ENCODE measurements at regions not wholly inside any gene's neighbourhood (a gene's known extent, or its start where the extent isn't known, plus 50 kb on each side); places are given as distances from the start of the nearest gene placed in this dataset.
"Not testable (repeated sequence)": the region's sequence is repeated elsewhere in the genome, so short reads cannot be mapped to it uniquely, and the experiment has no call there.

DNA sequence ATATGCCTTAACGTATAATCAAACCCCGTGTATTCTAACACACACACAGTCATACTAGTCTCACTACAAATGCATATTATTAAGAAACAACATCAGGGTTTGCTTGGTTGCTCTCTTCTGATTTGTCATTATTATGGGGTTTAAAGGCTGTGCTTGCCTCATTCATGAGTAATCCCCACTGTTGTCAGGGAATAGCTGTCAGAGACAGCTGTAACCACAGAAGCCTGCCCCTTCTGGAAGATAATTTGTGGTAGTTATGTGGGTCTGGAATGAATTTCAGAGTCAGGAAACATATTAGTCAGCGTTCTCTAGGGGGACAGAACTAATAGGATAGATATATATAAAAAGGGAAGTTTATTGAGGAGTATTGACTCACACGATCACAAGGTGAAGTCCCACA is 456.9 kb upstream of the TMEM132C start:
- no peak for DNase-seq (ENCODE audit: low spot score)

DNA sequence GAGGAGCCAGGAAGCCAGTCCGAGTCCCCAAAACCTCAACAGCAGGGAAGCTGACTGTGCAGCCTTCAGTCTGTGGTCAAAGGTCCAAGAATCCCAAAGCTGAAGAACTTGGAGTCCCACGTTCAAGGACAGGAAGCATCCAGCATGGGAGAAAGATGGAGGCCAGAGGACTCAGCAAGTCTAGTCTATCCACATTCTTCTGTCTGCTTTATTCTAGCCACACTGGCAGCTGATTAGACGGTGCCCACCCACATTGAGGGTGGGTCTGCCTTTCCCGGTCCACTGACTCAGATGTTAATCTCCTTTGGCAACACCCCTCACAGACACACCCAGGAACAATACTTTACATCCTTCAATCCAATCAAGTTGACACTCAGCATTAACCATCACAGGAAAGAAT is 456.5 kb upstream of the TMEM132C start:
- DNase-seq (ENCODE audit: low spot score) = not testable (repeated sequence)

- no peak for DNase-seq (ENCODE audit: low spot score)
These were observed 455.0 kb upstream of the TMEM132C start for GRCh38 chr12:127811988-127812387.

DNA sequence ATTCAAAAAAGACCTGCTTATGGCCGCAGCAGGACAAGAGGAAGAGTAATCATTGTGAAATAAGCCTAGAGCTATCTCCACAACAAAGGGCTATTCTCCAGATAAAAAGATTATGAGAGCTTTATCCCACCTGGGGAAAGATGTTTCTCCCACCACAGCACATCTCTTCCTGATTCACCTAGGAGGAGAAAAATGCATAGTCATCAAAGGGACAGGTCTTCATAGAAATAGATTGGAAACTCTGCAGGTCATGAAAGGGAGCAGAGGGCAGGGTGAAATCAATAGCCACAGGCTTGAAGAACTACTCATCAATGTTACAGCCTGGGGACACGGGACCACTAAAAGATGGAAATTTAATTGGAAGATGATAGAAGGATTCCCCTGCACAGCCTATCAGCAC is 453.8 kb upstream of the TMEM132C start:
- DNase-seq (ENCODE audit: low spot score) = no peak

DNA sequence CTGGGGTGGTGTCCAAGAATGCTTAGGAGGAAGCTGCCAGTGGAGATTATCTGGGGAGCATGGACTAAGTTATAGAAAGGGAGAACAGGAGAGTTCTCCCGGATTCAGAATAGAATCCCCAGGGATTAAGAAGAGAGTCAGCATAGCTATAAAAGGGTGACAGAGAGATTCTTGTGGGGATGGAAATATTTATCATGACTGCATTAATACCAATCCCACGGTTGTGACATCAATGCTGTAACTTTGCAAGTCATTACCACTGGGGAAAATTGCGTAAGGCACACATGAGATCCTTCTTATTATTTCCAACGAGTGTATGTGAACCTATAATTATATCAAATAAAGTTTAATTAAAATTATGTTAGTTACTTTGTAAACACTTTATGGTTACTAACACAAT is 447.9 kb upstream of the TMEM132C start:
- no peak for DNase-seq (ENCODE audit: low spot score)

GRCh38 chr12:127820271-127820670 is 446.7 kb upstream of the TMEM132C start:
- no peak for DNase-seq (ENCODE audit: low spot score)

- no peak for DNase-seq (ENCODE audit: low spot score)
These were observed 446.1 kb upstream of the TMEM132C start for GRCh38 chr12:127820846-127821245.

GRCh38 chr12:127822809-127823411 is 444.1 kb upstream of the TMEM132C start:
- DNase-seq (ENCODE audit: low spot score) = no peak

DNA sequence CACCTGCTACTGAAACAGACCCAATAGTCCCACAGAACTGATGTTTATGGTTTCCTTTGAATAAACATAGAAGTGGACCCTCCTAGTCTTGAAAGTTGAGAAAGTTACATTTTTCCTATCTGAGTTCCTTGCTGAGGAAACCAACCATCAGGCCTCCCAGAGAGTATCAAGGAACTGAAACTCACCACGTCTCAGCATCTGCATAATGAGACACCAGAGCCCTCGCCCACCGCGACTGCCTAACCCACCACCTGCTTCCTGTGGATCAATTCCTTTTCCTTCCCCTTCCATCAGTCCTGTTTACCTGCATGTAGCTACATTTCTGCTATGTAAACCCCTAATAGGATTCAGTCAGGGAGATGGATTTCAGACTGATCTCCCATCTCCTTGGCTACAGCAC is 443.2 kb upstream of the TMEM132C start:
- no peak for DNase-seq (ENCODE audit: low spot score)

DNA sequence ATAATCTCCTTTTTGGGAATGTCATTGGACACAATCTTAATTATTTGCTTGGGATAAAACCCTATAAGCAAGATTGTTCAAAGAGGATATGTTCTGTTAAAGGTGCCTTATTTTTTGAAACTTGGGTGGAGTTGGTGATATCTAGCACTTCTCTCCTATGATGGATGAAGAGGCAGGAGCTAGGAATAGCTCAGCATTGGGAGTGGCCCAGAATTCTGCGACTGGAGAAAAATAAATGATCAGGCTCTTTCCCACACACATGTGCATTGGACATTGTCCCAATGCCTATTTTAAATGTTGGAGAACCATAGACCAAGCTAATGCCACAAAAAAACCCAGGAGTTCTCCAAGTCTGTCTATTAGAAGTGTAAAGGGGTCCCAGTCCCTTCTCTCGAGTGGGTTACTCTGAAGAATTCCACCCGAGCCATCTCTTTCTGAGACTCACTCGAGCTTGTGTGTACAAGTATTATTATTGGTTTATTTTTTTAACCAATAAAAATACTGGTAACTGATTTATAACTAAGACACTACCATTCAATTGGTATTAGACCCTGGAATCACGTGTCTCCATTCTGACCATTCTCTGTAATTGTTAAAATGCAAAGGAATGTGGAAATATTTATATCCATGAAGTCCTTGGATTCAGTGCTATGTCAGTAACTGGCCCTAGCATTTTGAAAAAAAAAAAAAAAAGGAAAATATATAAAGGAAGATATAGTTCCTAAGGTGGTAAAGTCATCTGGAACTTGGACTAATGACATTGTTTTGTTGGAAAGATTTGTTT is 437.5 kb upstream of the TMEM132C start:
- DNase-seq (ENCODE audit: low spot score) = no peak

- DNase-seq (ENCODE audit: low spot score) = peak; percentile 82
These were observed 436.9 kb upstream of the TMEM132C start for GRCh38 chr12:127830065-127830460.

GRCh38 chr12:127830730-127831129 is 436.2 kb upstream of the TMEM132C start:
- DNase-seq (ENCODE audit: low spot score) = no peak

- no peak for DNase-seq (ENCODE audit: low spot score)
These were observed 434.8 kb upstream of the TMEM132C start for GRCh38 chr12:127832172-127832571.

DNA sequence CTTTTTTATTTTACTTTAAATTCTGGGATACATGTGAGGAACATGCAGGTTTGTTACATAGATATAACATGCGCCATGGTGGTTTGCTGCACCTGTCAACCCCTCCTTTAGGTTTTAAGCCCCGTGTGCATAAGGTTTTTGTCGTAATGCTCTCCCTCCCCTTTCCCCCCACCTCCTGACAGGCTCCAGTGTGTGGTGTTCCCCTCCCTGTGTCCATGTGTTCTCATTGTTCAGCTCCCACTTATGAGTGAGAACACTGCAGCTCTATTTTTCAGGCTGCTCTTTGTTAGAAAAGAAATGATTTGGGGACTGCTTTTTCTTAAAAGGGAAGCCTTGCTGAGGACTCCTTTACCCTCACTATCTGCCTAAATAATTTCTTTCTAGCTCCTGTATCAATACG is 430.2 kb upstream of the TMEM132C start:
- DNase-seq (ENCODE audit: low spot score) = peak; percentile 79

- no peak for DNase-seq (ENCODE audit: low spot score)
These were observed 409.3 kb upstream of the TMEM132C start for GRCh38 chr12:127857661-127858060.

- no peak for DNase-seq (ENCODE audit: low spot score)
These were observed 406.4 kb upstream of the TMEM132C start for GRCh38 chr12:127860536-127860935.

GRCh38 chr12:127861406-127861805 is 405.6 kb upstream of the TMEM132C start:
- DNase-seq (ENCODE audit: low spot score) = no peak

DNA sequence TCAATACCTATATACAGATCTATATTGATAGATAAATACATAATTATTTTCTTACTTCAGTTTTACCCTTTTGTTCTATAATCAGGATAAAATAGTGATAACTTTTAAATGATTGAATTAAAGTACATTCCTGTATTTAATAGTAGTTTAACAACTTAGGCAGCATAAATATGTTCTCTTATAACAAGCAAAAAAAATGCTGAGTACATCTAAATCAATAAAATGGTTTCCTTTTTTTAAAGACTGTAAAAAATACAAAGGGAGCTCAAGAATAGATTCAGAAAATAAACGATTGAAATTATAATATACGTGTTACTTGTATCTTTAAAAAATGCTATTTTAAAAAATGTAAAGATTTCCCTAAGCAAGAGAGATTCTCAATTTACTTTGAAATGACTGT is 393.7 kb upstream of the TMEM132C start:
- no peak for DNase-seq (ENCODE audit: low spot score)

DNA sequence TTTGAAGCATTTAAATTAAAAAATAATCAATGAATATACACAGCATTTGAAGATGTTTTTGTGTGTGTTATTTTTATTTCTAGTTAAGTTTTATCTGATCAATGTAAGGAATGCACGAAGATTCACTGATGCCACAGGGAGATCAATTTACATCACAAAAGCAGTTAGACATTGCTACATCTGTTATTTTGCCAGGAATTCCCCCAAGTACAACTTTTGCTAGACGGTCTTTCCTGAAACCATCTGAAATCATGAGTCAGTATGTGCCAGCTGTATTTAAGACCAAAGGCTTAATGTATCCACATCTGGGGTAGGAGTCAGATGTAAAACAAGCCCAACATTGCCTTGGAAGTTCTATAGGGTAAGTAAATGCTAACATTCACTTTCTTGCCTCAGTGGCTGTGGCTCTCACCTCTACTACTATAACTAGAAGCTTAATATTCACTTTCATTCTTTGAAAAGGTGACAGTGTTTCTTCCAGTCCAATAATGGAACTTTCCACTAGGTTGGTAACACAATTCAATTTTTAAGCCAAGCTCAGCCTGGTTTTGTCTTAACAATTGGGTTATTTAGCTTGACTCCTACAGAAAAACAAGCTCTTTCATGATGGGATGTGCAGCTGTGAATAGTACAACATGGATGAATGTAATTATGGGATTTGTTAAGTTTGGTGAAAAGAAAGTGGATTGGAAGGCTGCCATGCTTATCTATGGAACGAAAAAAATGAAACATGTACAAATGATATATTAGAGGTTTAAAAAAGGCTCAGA is 385.4 kb upstream of the TMEM132C start:
- DNase-seq (ENCODE audit: low spot score) = peak; percentile 93

DNA sequence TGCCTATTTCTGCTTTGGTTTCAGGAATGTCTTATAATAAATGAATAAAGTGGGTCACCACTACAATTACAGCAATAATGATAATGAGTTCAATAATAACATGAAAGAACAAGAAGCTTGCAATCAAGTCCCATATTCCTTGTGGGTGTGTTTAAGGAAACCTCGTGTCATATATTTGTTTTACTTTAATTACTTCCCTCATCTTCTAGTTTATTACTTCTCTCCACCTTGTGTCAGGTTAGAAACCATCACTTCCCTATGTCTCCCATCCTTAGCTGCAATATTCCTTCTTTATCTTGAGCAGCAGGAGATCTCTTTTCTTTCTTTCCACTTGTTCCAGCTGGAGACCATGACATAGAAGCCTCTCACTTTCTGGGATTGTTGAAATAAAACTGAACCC is 384.0 kb upstream of the TMEM132C start:
- no peak for DNase-seq (ENCODE audit: low spot score)

GRCh38 chr12:127885954-127886750 is 380.8 kb upstream of the TMEM132C start:
- DNase-seq (ENCODE audit: low spot score) = no peak

DNA sequence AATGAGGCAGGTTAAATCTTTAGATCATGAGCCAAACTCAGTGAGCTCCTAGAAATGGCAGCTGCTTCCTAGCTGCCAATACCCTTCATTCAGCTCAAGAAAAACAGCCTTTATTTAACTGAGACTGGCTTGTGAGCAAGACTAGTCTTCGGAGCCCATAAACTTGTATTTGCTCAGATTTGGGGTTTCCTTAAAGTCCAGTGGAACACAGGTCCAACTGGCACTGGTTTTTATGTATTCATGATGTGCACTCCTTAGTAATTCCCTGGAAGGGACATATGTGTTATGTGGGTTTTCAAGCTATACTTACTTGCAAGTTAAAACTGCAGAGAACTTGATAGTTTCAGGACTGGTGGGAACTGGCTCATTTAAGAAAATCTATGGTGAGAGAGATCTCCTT is 380.1 kb upstream of the TMEM132C start:
- DNase-seq (ENCODE audit: low spot score) = no peak

Data from pons (tissue), 1 donor.